H1 (cell line): ENCODE measurements at regions not wholly inside any gene's neighbourhood (a gene's known extent, or its start where the extent isn't known, plus 50 kb on each side); places are given as distances from the start of the nearest gene placed in this dataset.

Experiments used
- CTCF ChIA-PET: fragments of 300-600 bp; sonication (Branson Sonifier 250); formaldehyde crosslinking; loops from one replicate; lab custom pipeline; 2021; ENCODE audit not compliant: partially characterized antibody; lab: Charles Lee
- POLR2A ChIA-PET: fragments of 300-600 bp; sonication (Branson Sonifier 250); formaldehyde crosslinking; loops from one replicate; lab custom pipeline; 2021; ENCODE audit warnings: inconsistent platforms; ENCODE audit not compliant: partially characterized antibody; lab: Charles Lee
- DNase-seq, 2 experiments: peaks; one replicate each; pipeline versions ENCODE4 v3.0.0 to v3.0.0-alpha.2; 2010 to 2022; ENCODE audit warnings: low spot score in 2 of 2, low read depth in 1 of 2, mixed read lengths in 1 of 2
- FAIRE-seq: peaks from 2 replicates; lab custom pipeline; 2011; peaks lifted over from hg19 to GRCh38; lab: Jason Lieb, UNC
- H2AFZ ChIP-seq: 2 replicates; pipeline ENCODE4 v1.8.1; 2012; ENCODE audit warnings: low read length, inconsistent platforms
- H2AK5ac ChIP-seq: 2 replicates; pipeline ENCODE4 v1.6.1; 2013; ENCODE audit warnings: low read depth, low read length
- H2BK120ac ChIP-seq: replicated peaks from 2 replicates; pipeline ENCODE3; 2013; ENCODE audit warnings: low read depth, low read length, inconsistent platforms
- H2BK12ac ChIP-seq: 2 replicates; pipeline ENCODE4 v1.6.1; 2013; ENCODE audit warnings: low read depth, low read length
- H2BK15ac ChIP-seq: 2 replicates; pipeline ENCODE4 v1.6.1; 2013; ENCODE audit warnings: low read length
- H2BK20ac ChIP-seq: 2 replicates; pipeline ENCODE4 v1.6.1; 2013; ENCODE audit warnings: low read length
- H2BK5ac ChIP-seq: 2 replicates; pipeline ENCODE4 v1.6.1; 2013; ENCODE audit warnings: low read depth, low read length
- H3K14ac ChIP-seq: 2 replicates; pipeline ENCODE4 v1.6.1; 2013; ENCODE audit warnings: inconsistent platforms; ENCODE audit not compliant: insufficient read length
- H3K18ac ChIP-seq: 2 replicates; pipeline ENCODE4 v1.6.1; 2013; ENCODE audit warnings: low read length; ENCODE audit errors: extremely low read depth
- H3K23ac ChIP-seq: 2 replicates; pipeline ENCODE4 v1.6.1; 2013; ENCODE audit warnings: inconsistent platforms; ENCODE audit not compliant: insufficient read length
- H3K23me2 ChIP-seq: 2 replicates; pipeline ENCODE4 v1.6.1; 2013; ENCODE audit warnings: low read depth, low read length
- H3K27ac ChIP-seq: 2 replicates; pipeline ENCODE4 v1.6.1; 2011; ENCODE audit warnings: low read depth, low read length, inconsistent platforms
- H3K27me3 ChIP-seq, 4 experiments: replicated peaks in 1 of 4; 1 replicate in 1 of 4; 2 replicates in 3 of 4; pipeline versions ENCODE4 v1.6.1 to v1.8.1; 2011 to 2013; ENCODE audit warnings: low read length in 3 of 4, mild to moderate bottlenecking in 3 of 4, inconsistent platforms in 2 of 4, mixed read lengths in 2 of 4, moderate library complexity in 1 of 4; ENCODE audit not compliant: control insufficient read depth in 3 of 4, insufficient read depth in 3 of 4; ENCODE audit errors: extremely low read depth in 1 of 4
- H3K36me3 ChIP-seq, 4 experiments: 2 replicates each; pipeline versions ENCODE4 v1.6.1 to v1.8.1; 2011 to 2013; ENCODE audit warnings: mild to moderate bottlenecking in 4 of 4, low read length in 3 of 4, moderate library complexity in 2 of 4, control low read depth in 1 of 4, inconsistent platforms in 1 of 4; ENCODE audit not compliant: insufficient read depth in 4 of 4, control insufficient read depth in 2 of 4
- H3K4ac ChIP-seq: replicated peaks from 2 replicates; pipeline ENCODE3; 2013; ENCODE audit warnings: low read length, low read depth, mixed read lengths, inconsistent platforms; ENCODE audit not compliant: insufficient read length
- H3K4me1 ChIP-seq, 4 experiments: replicated peaks in 1 of 4; 1 replicate in 1 of 4; 2 replicates in 3 of 4; pipeline versions ENCODE4 v1.6.1 to v1.8.1; 2011 to 2013; ENCODE audit warnings: low read length in 3 of 4, inconsistent platforms in 2 of 4, mixed read lengths in 1 of 4; ENCODE audit not compliant: insufficient read depth in 4 of 4, control insufficient read depth in 3 of 4
- H3K4me2 ChIP-seq, 2 experiments: 2 replicates each; pipeline versions ENCODE4 v1.6.1 to v1.8.1; 2011 to 2013; ENCODE audit warnings: low read depth in 2 of 2, low read length in 2 of 2, control low read depth in 1 of 2, inconsistent platforms in 1 of 2, mild to moderate bottlenecking in 1 of 2; ENCODE audit not compliant: insufficient read depth in 1 of 2
- H3K4me3 ChIP-seq, 4 experiments: fragments of 200-600, 300-600 bp in 1 of 4; sonication (generic), shearing (Covaris generic), sonication (Bioruptor Twin) in 1 of 4; 2 replicates each; pipeline versions ENCODE4 v1.5.1 to v1.8.1; 2011 to 2016; ENCODE audit warnings: low read length in 4 of 4, low read depth in 3 of 4, control low read depth in 2 of 4, inconsistent platforms in 2 of 4, mild to moderate bottlenecking in 2 of 4, mixed read lengths in 1 of 4, moderate library complexity in 1 of 4; ENCODE audit not compliant: insufficient read depth in 2 of 4; ENCODE audit errors: extremely low read depth in 1 of 4
- H3K56ac ChIP-seq: replicated peaks from 2 replicates; pipeline ENCODE3; 2013; ENCODE audit warnings: low read depth, mild to moderate bottlenecking, mixed read lengths, low read length, inconsistent platforms; ENCODE audit not compliant: insufficient read length
- H3K79me1 ChIP-seq: 2 replicates; pipeline ENCODE4 v1.6.1; 2013; ENCODE audit warnings: low read depth, low read length, control low read depth
- H3K79me2 ChIP-seq, 2 experiments: 2 replicates each; pipeline versions ENCODE4 v1.6.1 to v1.8.1; 2012 to 2013; ENCODE audit warnings: low read length in 2 of 2, mild to moderate bottlenecking in 2 of 2, inconsistent platforms in 1 of 2; ENCODE audit not compliant: insufficient read depth in 2 of 2, control insufficient read depth in 1 of 2
- H3K9ac ChIP-seq, 4 experiments: replicated peaks in 1 of 4; 1 replicate in 1 of 4; 2 replicates in 3 of 4; pipeline versions ENCODE4 v1.6.1 to v1.8.1; 2011 to 2013; ENCODE audit warnings: low read depth in 3 of 4, low read length in 3 of 4, control low read depth in 2 of 4, mild to moderate bottlenecking in 2 of 4, moderate library complexity in 2 of 4, inconsistent platforms in 1 of 4; ENCODE audit errors: extremely low read depth in 1 of 4
- H3K9me3 ChIP-seq, 2 experiments: 2 replicates each; pipeline versions ENCODE4 v1.6.1 to v1.8.1; 2012 to 2013; ENCODE audit warnings: mild to moderate bottlenecking in 2 of 2, moderate library complexity in 2 of 2, control low read depth in 1 of 2, inconsistent platforms in 1 of 2, low read depth in 1 of 2, low read length in 1 of 2, mixed read lengths in 1 of 2; ENCODE audit not compliant: insufficient read depth in 2 of 2
- H4K20me1 ChIP-seq, 2 experiments: replicated peaks in 1 of 2; 2 replicates each; pipeline versions ENCODE3 to v1.8.1; 2011 to 2013; ENCODE audit warnings: inconsistent platforms in 2 of 2, low read length in 2 of 2, mild to moderate bottlenecking in 1 of 2; ENCODE audit not compliant: insufficient read depth in 2 of 2, control insufficient read depth in 1 of 2
- H4K5ac ChIP-seq: 2 replicates; pipeline ENCODE4 v1.6.1; 2013; ENCODE audit warnings: low read length, low read depth, mixed read lengths, inconsistent platforms; ENCODE audit not compliant: insufficient read length
- H4K8ac ChIP-seq: 2 replicates; pipeline ENCODE4 v1.8.0; 2013; ENCODE audit warnings: mild to moderate bottlenecking, moderate library complexity, low read length, inconsistent platforms; ENCODE audit not compliant: insufficient read depth; ENCODE audit errors: extremely low read depth
- H4K91ac ChIP-seq: replicated peaks from 2 replicates; pipeline ENCODE3; 2013; ENCODE audit warnings: low read length, mixed read lengths, inconsistent platforms; ENCODE audit not compliant: insufficient read length
- BCL11A ChIP-seq, 2 experiments: IDR thresholded peaks; one replicate each; pipeline ENCODE4 v1.6.1; 2011; ENCODE audit warnings: low read depth in 2 of 2, low read length in 2 of 2, mild to moderate bottlenecking in 2 of 2
- CBX5 ChIP-seq: fragments of 300-800, 300-1000 bp; sonication (generic); IDR thresholded peaks from 2 replicates; pipeline ENCODE4 v1.7.1; 2016; ENCODE audit warnings: antibody characterized with exemption, low read length, low read depth
- CBX8 ChIP-seq: fragments of 300-800, 300-1000 bp; sonication (generic); IDR thresholded peaks from 2 replicates; pipeline ENCODE4 v1.7.1; 2016; ENCODE audit warnings: low read depth, low read length, borderline replicate concordance
- EP300 ChIP-seq, 2 experiments: IDR thresholded peaks; 1 replicate in 1 of 2; 2 replicates in 1 of 2; pipeline ENCODE4 v1.6.1; 2011 to 2012; ENCODE audit warnings: low read depth in 2 of 2, low read length in 2 of 2, mild to moderate bottlenecking in 2 of 2, borderline replicate concordance in 1 of 2, inconsistent platforms in 1 of 2, moderate library complexity in 1 of 2
- GABPA ChIP-seq: IDR thresholded peaks from 2 replicates; pipeline ENCODE4 v1.6.1; 2011; ENCODE audit warnings: mild to moderate bottlenecking, low read length, moderate library complexity, borderline replicate concordance; ENCODE audit not compliant: insufficient read depth
- GTF2F1 ChIP-seq: IDR thresholded peaks from 2 replicates; pipeline ENCODE4 v1.6.1; 2012; ENCODE audit warnings: low read depth, low read length, improper control_type of control experiment, borderline replicate concordance
- JUN ChIP-seq: IDR thresholded peaks from 2 replicates; pipeline ENCODE4 v1.6.1; 2011; ENCODE audit warnings: low read depth, mild to moderate bottlenecking, improper control_type of control experiment, low read length
- KDM4A ChIP-seq: IDR thresholded peaks from one replicate; pipeline ENCODE4 v1.7.1; 2012; ENCODE audit warnings: low read depth, mild to moderate bottlenecking, moderate library complexity, low read length, inconsistent platforms; ENCODE audit not compliant: severe bottlenecking
- POLR2AphosphoS5 ChIP-seq: IDR thresholded peaks from 2 replicates; pipeline ENCODE4 v1.6.1; 2011; ENCODE audit warnings: low read depth, low read length
- RAD21 ChIP-seq, 2 experiments: IDR thresholded peaks in 1 of 2; conservative IDR thresholded peaks in 1 of 2; 2 replicates each; pipeline ENCODE4 v1.6.1; 2011; ENCODE audit warnings: low read depth in 2 of 2, low read length in 2 of 2, improper control_type of control experiment in 1 of 2, inconsistent platforms in 1 of 2, mild to moderate bottlenecking in 1 of 2, moderate library complexity in 1 of 2
- RBBP5 ChIP-seq: IDR thresholded peaks from 2 replicates; pipeline ENCODE4 v1.7.1; 2012; ENCODE audit warnings: low read depth, mild to moderate bottlenecking, inconsistent platforms, low read length, moderate library complexity, borderline replicate concordance
- RXRA ChIP-seq: IDR thresholded peaks from 2 replicates; pipeline ENCODE4 v1.6.1; 2011; ENCODE audit warnings: low read depth, mild to moderate bottlenecking, low read length, moderate library complexity; ENCODE audit not compliant: insufficient read depth
- SUZ12 ChIP-seq: fragments of 200-600 bp; sonication (generic); IDR thresholded peaks from 2 replicates; pipeline ENCODE4 v1.6.1; 2012; ENCODE audit warnings: mild to moderate bottlenecking, inconsistent platforms, low read length, moderate library complexity, mixed read lengths
- TAF1 ChIP-seq: IDR thresholded peaks from 2 replicates; pipeline ENCODE4 v1.6.1; 2011; ENCODE audit warnings: mild to moderate bottlenecking, low read depth, low read length
- TEAD4 ChIP-seq: IDR thresholded peaks from 2 replicates; pipeline ENCODE4 v1.6.1; 2012; ENCODE audit warnings: low read depth, low read length, inconsistent platforms, mixed read lengths
- WGBS, 2 experiments: shearing (Covaris generic) in 1 of 2; methylation state at CpG; one replicate each; pipeline versions ENCODE4 v1.1.6 to v1.1.7; 2013 to 2015; ENCODE audit warnings: low lambda C conversion rate in 2 of 2, mixed read lengths in 2 of 2, inconsistent platforms in 1 of 2, low coverage in 1 of 2, missing lambda C conversion rate in 1 of 2; ENCODE audit not compliant: insufficient replicate concordance in 2 of 2, insufficient coverage in 1 of 2, insufficient read length in 1 of 2; ENCODE audit errors: extremely low coverage in 1 of 2, missing lambda C conversion rate in 1 of 2; 5-methylcytosine and 5-hydroxymethylcytosine counted together

- H3K14ac ChIP-seq = no peak overlapping the region
- H4K91ac ChIP-seq = no peak overlapping the region
- H4K5ac ChIP-seq = no peak overlapping the region
- no peaks in the 10 kb centered on the region for H3K79me1 ChIP-seq
- no peak overlapping the region for H3K23ac ChIP-seq
- no peak for FAIRE-seq
- ChIA-PET POLR2A (no interaction called here), CTCF (no interaction called here)
- no peak overlapping the region for H2BK12ac ChIP-seq
- H3K36me3 ChIP-seq = no peaks in the 10 kb centered on the region
- 98% methylated on average over 6 of the region's 6 CpGs; no CpG with 5 or more reads in 1 of the 2 experiments for WGBS, 2 experiments
- no peak for DNase-seq
- no peaks in the 10 kb centered on the region; the same call in 1 of the 2 replicates for H3K23me2 ChIP-seq
- no peaks in the 10 kb centered on the region for H3K27me3 ChIP-seq
- no peaks in the 10 kb centered on the region for H4K20me1 ChIP-seq
- no peak overlapping the region for H4K8ac ChIP-seq
- no peak overlapping the region for H3K9ac ChIP-seq
- H3K56ac ChIP-seq = no peak overlapping the region
- H3K18ac ChIP-seq = no peak overlapping the region
- no peaks in the 10 kb centered on the region for H3K79me2 ChIP-seq
- no peak overlapping the region for H2BK120ac ChIP-seq
- H2BK20ac ChIP-seq = no peak overlapping the region
- no peak overlapping the region for H2AFZ ChIP-seq
- no peaks in the 10 kb centered on the region for H3K9me3 ChIP-seq
- no peak overlapping the region for H2BK5ac ChIP-seq
- no peak overlapping the region for H2AK5ac ChIP-seq
- no peak overlapping the region for H2BK15ac ChIP-seq
- no peaks in the 10 kb centered on the region for H3K4me1 ChIP-seq
- no peak overlapping the region for H3K27ac ChIP-seq
- no peak overlapping the region for H3K4me3 ChIP-seq
- no peak overlapping the region for H3K4me2 ChIP-seq
- H3K4ac ChIP-seq = no peak overlapping the region
- no peak for TF ChIP-seq RAD21 (IDR thresholded peaks at IDR 0.05 in 1 of 2, conservative IDR thresholded peaks at IDR 0.05 in 1 of 2; ENCODE audit: low read depth in 2 of 2, low read length in 2 of 2)
- TF ChIP-seq TAF1 = no peak
- no peak for TF ChIP-seq EP300 (IDR thresholded peaks at IDR 0.05; ENCODE audit: borderline replicate concordance in 1 of 2, low read depth in 2 of 2, low read length in 2 of 2)
- TF ChIP-seq JUN = no peak
- TF ChIP-seq GTF2F1 = no peak
- no peak for TF ChIP-seq SUZ12
- TF ChIP-seq RXRA = no peak
- TF ChIP-seq CBX8 = no peak
- no peak for TF ChIP-seq CBX5
- TF ChIP-seq KDM4A = no peak
- TF ChIP-seq BCL11A (IDR thresholded peaks at IDR 0.05; ENCODE audit: low read depth in 2 of 2, low read length in 2 of 2) = no peak
- TF ChIP-seq POLR2AphosphoS5 = no peak
- TF ChIP-seq GABPA = no peak
- no peak for TF ChIP-seq TEAD4
- no peak for TF ChIP-seq RBBP5
These were observed 591.9 kb downstream of the QKI start for GRCh38 chr6:164006459-164006858.
